ENCODE measurements at regions not wholly inside any gene's neighbourhood (a gene's known extent, or its start where the extent isn't known, plus 50 kb on each side); places are given as distances from the start of the nearest gene placed in this dataset.

DNA sequence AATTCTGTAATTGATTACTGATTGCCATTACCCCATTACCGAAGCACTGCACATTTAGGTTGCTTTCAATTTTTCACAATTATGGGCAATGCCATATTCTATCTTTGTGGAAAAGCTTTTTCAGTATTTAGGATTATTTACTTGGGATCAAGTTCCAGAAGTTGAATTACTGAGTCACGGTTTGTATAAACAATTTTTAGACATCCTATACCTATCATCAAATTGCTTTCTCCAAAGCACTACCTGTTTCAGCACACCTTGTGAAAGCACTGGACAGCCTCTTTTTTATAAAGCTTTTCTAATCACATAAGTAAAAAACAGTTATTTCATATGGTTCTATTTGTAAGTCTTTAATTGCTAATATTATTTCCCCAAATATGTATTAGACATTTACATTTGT lies 221.5 kb upstream of the CAND1 start:
- no peak for TF ChIP-seq POLR2A (IDR thresholded peaks at IDR 0.05)
- TF ChIP-seq EP300 (IDR thresholded peaks at IDR 0.05): no peak
- TF ChIP-seq, protein P1, sequence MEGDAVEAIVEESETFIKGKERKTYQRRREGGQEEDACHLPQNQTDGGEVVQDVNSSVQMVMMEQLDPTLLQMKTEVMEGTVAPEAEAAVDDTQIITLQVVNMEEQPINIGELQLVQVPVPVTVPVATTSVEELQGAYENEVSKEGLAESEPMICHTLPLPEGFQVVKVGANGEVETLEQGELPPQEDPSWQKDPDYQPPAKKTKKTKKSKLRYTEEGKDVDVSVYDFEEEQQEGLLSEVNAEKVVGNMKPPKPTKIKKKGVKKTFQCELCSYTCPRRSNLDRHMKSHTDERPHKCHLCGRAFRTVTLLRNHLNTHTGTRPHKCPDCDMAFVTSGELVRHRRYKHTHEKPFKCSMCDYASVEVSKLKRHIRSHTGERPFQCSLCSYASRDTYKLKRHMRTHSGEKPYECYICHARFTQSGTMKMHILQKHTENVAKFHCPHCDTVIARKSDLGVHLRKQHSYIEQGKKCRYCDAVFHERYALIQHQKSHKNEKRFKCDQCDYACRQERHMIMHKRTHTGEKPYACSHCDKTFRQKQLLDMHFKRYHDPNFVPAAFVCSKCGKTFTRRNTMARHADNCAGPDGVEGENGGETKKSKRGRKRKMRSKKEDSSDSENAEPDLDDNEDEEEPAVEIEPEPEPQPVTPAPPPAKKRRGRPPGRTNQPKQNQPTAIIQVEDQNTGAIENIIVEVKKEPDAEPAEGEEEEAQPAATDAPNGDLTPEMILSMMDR (IDR thresholded peaks at IDR 0.05): no peak

All from stomach (tissue), 4 donors.